Keratinocyte (primary cell): ENCODE measurements at regions not wholly inside any gene's neighbourhood (a gene's known extent, or its start where the extent isn't known, plus 50 kb on each side); places are given as distances from the start of the nearest gene placed in this dataset.

Experiments
- DNase-seq: peaks from one replicate; pipeline ENCODE4 v3.0.0-alpha.2; 2011; ENCODE audit warnings: low read depth, missing footprints, low spot score
- FAIRE-seq: peaks from 2 replicates; lab custom pipeline; 2011; peaks lifted over from hg19 to GRCh38; lab: Jason Lieb, UNC
- H2AFZ ChIP-seq: 2 replicates; pipeline ENCODE4 v1.6.0; 2012; ENCODE audit warnings: low read length, control low read depth, inconsistent platforms; ENCODE audit not compliant: control insufficient read depth
- H3K27ac ChIP-seq: 2 replicates; pipeline ENCODE4 v1.5.1; 2011; ENCODE audit warnings: low read length; ENCODE audit not compliant: control insufficient read depth, insufficient read depth
- H3K27me3 ChIP-seq: 3 replicates; pipeline ENCODE4 v1.6.0; 2011; ENCODE audit warnings: low read length; ENCODE audit not compliant: control insufficient read depth, insufficient read depth; ENCODE audit errors: extremely low read depth
- H3K36me3 ChIP-seq, 2 experiments: 2 replicates in 1 of 2; 3 replicates in 1 of 2; pipeline ENCODE4 v1.5.1; 2011; ENCODE audit warnings: low read length in 2 of 2, mild to moderate bottlenecking in 1 of 2; ENCODE audit not compliant: control insufficient read depth in 2 of 2, insufficient read depth in 2 of 2; ENCODE audit errors: extremely low read depth in 1 of 2
- H3K4me1 ChIP-seq: 3 replicates; pipeline ENCODE4 v1.5.1; 2011; ENCODE audit warnings: low read length; ENCODE audit not compliant: control insufficient read depth, insufficient read depth; ENCODE audit errors: extremely low read depth
- H3K4me2 ChIP-seq: 3 replicates; pipeline ENCODE4 v1.6.0; 2011; ENCODE audit warnings: low read depth, low read length; ENCODE audit not compliant: control insufficient read depth, insufficient read depth; ENCODE audit errors: extremely low read depth
- H3K4me3 ChIP-seq, 3 experiments: fragments of 200-600 bp in 1 of 3; sonication (generic) in 1 of 3; 2 replicates in 2 of 3; 3 replicates in 1 of 3; pipeline ENCODE4 v1.5.1; 2011 to 2016; ENCODE audit warnings: low read length in 3 of 3, mild to moderate bottlenecking in 3 of 3, control low read depth in 2 of 3, inconsistent platforms in 1 of 3, low read depth in 1 of 3, mixed read lengths in 1 of 3, mixed run types in 1 of 3, moderate library complexity in 1 of 3; ENCODE audit not compliant: control insufficient read depth in 2 of 3, insufficient read depth in 2 of 3; ENCODE audit errors: extremely low read depth in 1 of 3
- H3K79me2 ChIP-seq: 2 replicates; pipeline ENCODE4 v1.6.0; 2012; ENCODE audit warnings: low read length; ENCODE audit not compliant: control insufficient read depth, insufficient read depth
- H3K9ac ChIP-seq: 3 replicates; pipeline ENCODE4 v1.6.0; 2011; ENCODE audit warnings: low read length; ENCODE audit not compliant: control insufficient read depth, insufficient read depth; ENCODE audit errors: extremely low read depth
- H3K9me1 ChIP-seq: 3 replicates; pipeline ENCODE4 v1.6.0; 2011; ENCODE audit warnings: low read length; ENCODE audit not compliant: control insufficient read depth, insufficient read depth; ENCODE audit errors: extremely low read depth
- H3K9me3 ChIP-seq: 2 replicates; pipeline ENCODE4 v1.5.1; 2012; ENCODE audit warnings: low read depth, low read length; ENCODE audit not compliant: control insufficient read depth
- H4K20me1 ChIP-seq: 3 replicates; pipeline ENCODE4 v1.6.0; 2011; ENCODE audit warnings: low read length; ENCODE audit not compliant: control insufficient read depth, insufficient read depth; ENCODE audit errors: extremely low read depth
- CTCF ChIP-seq, 3 experiments: IDR thresholded peaks in 1 of 3; conservative IDR thresholded peaks in 1 of 3; optimal IDR thresholded peaks in 1 of 3; 2 replicates in 2 of 3; 3 replicates in 1 of 3; pipeline versions ENCODE3 to v1.5.1; 2011; ENCODE audit warnings: low read length in 3 of 3, mild to moderate bottlenecking in 3 of 3, moderate library complexity in 2 of 3, control low read depth in 1 of 3, inconsistent platforms in 1 of 3; ENCODE audit not compliant: insufficient read depth in 2 of 3; ENCODE audit errors: extremely low read depth in 1 of 3
- EZH2 ChIP-seq: IDR thresholded peaks from one replicate; pipeline ENCODE4 v1.6.1; 2012; ENCODE audit warnings: inconsistent platforms, mild to moderate bottlenecking, low read length, moderate library complexity
- dilution Hi-C: fragments of 300-500 bp; cut with MboI; formaldehyde crosslinking; loops from one replicate; pipeline ENCODE4 v1.7.0; 2020; ENCODE audit warnings: low sequenced_read_pairs; ENCODE audit not compliant: extremely low pct_ligation_motif_present

GRCh38 chrX:151814767-151815166 lies 80.2 kb downstream of the CNGA2 start:
- Histone ChIP-seq H3K27me3 (no peaks in the 10 kb centered on the region), H3K9me1 (no peaks in the 10 kb centered on the region), H3K4me3 (no peak overlapping the region), H4K20me1 (no peaks in the 10 kb centered on the region), H3K27ac (no peak overlapping the region), H3K9me3 (no peaks in the 10 kb centered on the region), H3K4me2 (no peak overlapping the region), H3K9ac (no peak overlapping the region), H2AFZ (no peak overlapping the region), H3K4me1 (no peaks in the 10 kb centered on the region), H3K79me2 (no peaks in the 10 kb centered on the region), H3K36me3 (no peaks in the 10 kb centered on the region)
- dilution Hi-C loops = no loop called here
- FAIRE-seq (no peak), DNase-seq (no peak)
- TF ChIP-seq EZH2 (no peak), CTCF (optimal IDR thresholded peaks at IDR 0.05 in 1 of 3, IDR thresholded peaks at IDR 0.05 in 1 of 3, conservative IDR thresholded peaks at IDR 0.05 in 1 of 3; ENCODE audit: extremely low read depth in 1 of 3, insufficient read depth in 2 of 3, low read length in 3 of 3) (no peak)

- Histone ChIP-seq H3K9me3 (no peaks in the 10 kb centered on the region), H3K9ac (no peak overlapping the region), H3K9me1 (no peaks in the 10 kb centered on the region), H4K20me1 (no peaks in the 10 kb centered on the region), H3K4me2 (no peak overlapping the region), H3K4me1 (no peaks in the 10 kb centered on the region), H3K4me3 (no peak overlapping the region), H3K27ac (no peak overlapping the region), H3K27me3 (no peaks in the 10 kb centered on the region), H3K79me2 (no peaks in the 10 kb centered on the region), H2AFZ (no peak overlapping the region), H3K36me3 (no peaks in the 10 kb centered on the region)
- dilution Hi-C loops = no loop called here
- no peak for FAIRE-seq
- TF ChIP-seq CTCF (optimal IDR thresholded peaks at IDR 0.05 in 1 of 3, IDR thresholded peaks at IDR 0.05 in 1 of 3, conservative IDR thresholded peaks at IDR 0.05 in 1 of 3; ENCODE audit: extremely low read depth in 1 of 3, insufficient read depth in 2 of 3, low read length in 3 of 3) (no peak), EZH2 (no peak)
- DNase-seq = no peak
These were observed 80.9 kb downstream of the CNGA2 start for GRCh38 chrX:151815398-151815797.
